ENCODE measurements at regions not wholly inside any gene's neighbourhood (a gene's known extent, or its start where the extent isn't known, plus 50 kb on each side); places are given as distances from the start of the nearest gene placed in this dataset.

DNA sequence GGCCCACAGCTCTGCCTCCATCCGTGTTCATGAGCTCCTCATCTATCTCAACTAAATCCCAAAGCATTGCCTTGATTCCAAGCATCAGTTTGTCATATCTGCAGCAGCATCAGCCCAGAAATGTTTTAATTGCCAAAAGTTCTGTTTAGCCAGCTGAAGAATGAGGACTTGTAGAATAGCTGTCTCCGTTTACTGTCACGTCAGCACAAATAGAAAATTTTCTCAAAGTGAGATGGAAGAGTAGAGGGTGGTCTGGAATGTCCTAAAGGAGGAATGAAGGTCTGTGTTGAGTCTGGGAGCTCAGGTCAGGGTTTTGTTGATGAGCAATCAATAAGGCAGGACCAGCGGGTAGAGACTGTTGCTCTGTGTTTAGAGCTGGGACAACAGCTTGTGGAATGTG lies 134.9 kb upstream of the ISX start:
- TF ChIP-seq, protein P1, sequence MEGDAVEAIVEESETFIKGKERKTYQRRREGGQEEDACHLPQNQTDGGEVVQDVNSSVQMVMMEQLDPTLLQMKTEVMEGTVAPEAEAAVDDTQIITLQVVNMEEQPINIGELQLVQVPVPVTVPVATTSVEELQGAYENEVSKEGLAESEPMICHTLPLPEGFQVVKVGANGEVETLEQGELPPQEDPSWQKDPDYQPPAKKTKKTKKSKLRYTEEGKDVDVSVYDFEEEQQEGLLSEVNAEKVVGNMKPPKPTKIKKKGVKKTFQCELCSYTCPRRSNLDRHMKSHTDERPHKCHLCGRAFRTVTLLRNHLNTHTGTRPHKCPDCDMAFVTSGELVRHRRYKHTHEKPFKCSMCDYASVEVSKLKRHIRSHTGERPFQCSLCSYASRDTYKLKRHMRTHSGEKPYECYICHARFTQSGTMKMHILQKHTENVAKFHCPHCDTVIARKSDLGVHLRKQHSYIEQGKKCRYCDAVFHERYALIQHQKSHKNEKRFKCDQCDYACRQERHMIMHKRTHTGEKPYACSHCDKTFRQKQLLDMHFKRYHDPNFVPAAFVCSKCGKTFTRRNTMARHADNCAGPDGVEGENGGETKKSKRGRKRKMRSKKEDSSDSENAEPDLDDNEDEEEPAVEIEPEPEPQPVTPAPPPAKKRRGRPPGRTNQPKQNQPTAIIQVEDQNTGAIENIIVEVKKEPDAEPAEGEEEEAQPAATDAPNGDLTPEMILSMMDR (conservative IDR thresholded peaks at IDR 0.05; ENCODE audit: low read depth, low read length), result no peak
- H3K27ac ChIP-seq, result no peak overlapping the region
- H3K4me3 ChIP-seq (IDR thresholded peaks at IDR 0.05; ENCODE audit: insufficient read depth, low read depth, low read length), result no peak overlapping the region
- no peak overlapping the region for H3K4me2 ChIP-seq
- no peaks in the 10 kb centered on the region for H3K4me1 ChIP-seq (ENCODE audit: low read depth, poor library complexity, severe bottlenecking)
- H3K9ac ChIP-seq, result no peak overlapping the region
- H2AFZ ChIP-seq (ENCODE audit: low read depth), result no peak overlapping the region
- H3K36me3 ChIP-seq (ENCODE audit: insufficient read depth), result no peaks in the 10 kb centered on the region
- H4K20me1 ChIP-seq (ENCODE audit: insufficient read depth), result no peaks in the 10 kb centered on the region
- H3K27me3 ChIP-seq (ENCODE audit: insufficient read depth, low read depth), result no peaks in the 10 kb centered on the region
- H3K79me2 ChIP-seq (ENCODE audit: insufficient read depth, low read depth), result no peaks in the 10 kb centered on the region

GRCh38 chr22:34934261-34934660 lies 131.7 kb upstream of the ISX start:
- no peak overlapping the region for H2AFZ ChIP-seq (ENCODE audit: low read depth)
- no peaks in the 10 kb centered on the region for H3K27me3 ChIP-seq (ENCODE audit: insufficient read depth, low read depth)
- H3K4me1 ChIP-seq (ENCODE audit: low read depth, poor library complexity, severe bottlenecking), result no peaks in the 10 kb centered on the region
- no peaks in the 10 kb centered on the region for H4K20me1 ChIP-seq (ENCODE audit: insufficient read depth)
- no peaks in the 10 kb centered on the region for H3K36me3 ChIP-seq (ENCODE audit: insufficient read depth)
- H3K4me2 ChIP-seq, result no peak overlapping the region
- no peaks in the 10 kb centered on the region for H3K79me2 ChIP-seq (ENCODE audit: insufficient read depth, low read depth)
- no peak overlapping the region for H3K27ac ChIP-seq
- H3K9ac ChIP-seq, result no peak overlapping the region
- TF ChIP-seq, protein P1 (conservative IDR thresholded peaks at IDR 0.05; ENCODE audit: low read depth, low read length), result no peak
- H3K4me3 ChIP-seq (IDR thresholded peaks at IDR 0.05; ENCODE audit: insufficient read depth, low read depth, low read length), result no peak overlapping the region

DNA sequence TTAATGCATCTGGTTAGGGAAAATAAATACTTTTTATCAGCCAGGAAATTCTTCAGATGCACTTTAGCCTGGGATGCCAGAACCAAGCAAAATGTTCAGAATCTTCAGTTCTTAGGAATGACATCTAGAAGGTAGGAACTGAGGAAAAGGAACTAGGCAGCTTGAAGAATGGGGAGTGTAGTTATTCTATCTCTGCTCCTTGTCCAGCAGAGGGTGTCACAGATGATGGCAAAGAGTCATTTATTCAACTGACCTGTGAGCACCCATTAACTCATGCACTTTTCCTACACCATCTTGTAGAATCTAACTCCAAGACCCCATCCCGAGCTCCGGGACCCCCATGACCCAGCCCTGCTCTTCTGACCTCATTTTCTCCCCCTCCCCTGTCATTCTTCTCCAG lies 122.1 kb upstream of the ISX start:
- no peaks in the 10 kb centered on the region for H3K27me3 ChIP-seq (ENCODE audit: insufficient read depth, low read depth)
- peaks cover 4% of the 10 kb centered on the region for H3K4me1 ChIP-seq (ENCODE audit: low read depth, poor library complexity, severe bottlenecking)
- TF ChIP-seq, protein P1 (conservative IDR thresholded peaks at IDR 0.05; ENCODE audit: low read depth, low read length), result no peak
- no peak overlapping the region for H3K27ac ChIP-seq
- H3K79me2 ChIP-seq (ENCODE audit: insufficient read depth, low read depth), result no peaks in the 10 kb centered on the region
- H3K4me3 ChIP-seq (IDR thresholded peaks at IDR 0.05; ENCODE audit: insufficient read depth, low read depth, low read length), result no peak overlapping the region
- no peak overlapping the region for H2AFZ ChIP-seq (ENCODE audit: low read depth)
- no peak overlapping the region for H3K4me2 ChIP-seq
- no peaks in the 10 kb centered on the region for H4K20me1 ChIP-seq (ENCODE audit: insufficient read depth)
- no peak overlapping the region for H3K9ac ChIP-seq
- H3K36me3 ChIP-seq (ENCODE audit: insufficient read depth), result no peaks in the 10 kb centered on the region

GRCh38 chr22:34946339-34946985 lies 119.5 kb upstream of the ISX start:
- H3K27ac ChIP-seq, result no peak overlapping the region
- TF ChIP-seq, protein P1 (conservative IDR thresholded peaks at IDR 0.05; ENCODE audit: low read depth, low read length), result no peak
- no peaks in the 10 kb centered on the region for H3K27me3 ChIP-seq (ENCODE audit: insufficient read depth, low read depth)
- no peak overlapping the region for H3K9ac ChIP-seq
- H4K20me1 ChIP-seq (ENCODE audit: insufficient read depth), result no peaks in the 10 kb centered on the region
- peaks cover 4% of the 10 kb centered on the region for H3K4me1 ChIP-seq (ENCODE audit: low read depth, poor library complexity, severe bottlenecking)
- no peaks in the 10 kb centered on the region for H3K79me2 ChIP-seq (ENCODE audit: insufficient read depth, low read depth)
- H3K36me3 ChIP-seq (ENCODE audit: insufficient read depth), result no peaks in the 10 kb centered on the region
- no peak overlapping the region for H3K4me3 ChIP-seq (IDR thresholded peaks at IDR 0.05; ENCODE audit: insufficient read depth, low read depth, low read length)
- no peak overlapping the region for H3K4me2 ChIP-seq
- H2AFZ ChIP-seq (ENCODE audit: low read depth), result no peak overlapping the region

Measured in KMS-11 (cell line).